Stimulated activated CD8-positive, alpha-beta memory T cell treated with anti-CD3 and anti-CD28 coated beads, Interleukin-7, amount 100 ng/mL, for 24 hours (primary cell): ENCODE measurements at regions not wholly inside any gene's neighbourhood (a gene's known extent, or its start where the extent isn't known, plus 50 kb on each side); places are given as distances from the start of the nearest gene placed in this dataset.

ENCODE experiments used
- DNase-seq: peaks from one replicate; pipeline ENCODE4 v3.0.0-alpha.2; 2020; ENCODE audit warnings: low read depth

DNA sequence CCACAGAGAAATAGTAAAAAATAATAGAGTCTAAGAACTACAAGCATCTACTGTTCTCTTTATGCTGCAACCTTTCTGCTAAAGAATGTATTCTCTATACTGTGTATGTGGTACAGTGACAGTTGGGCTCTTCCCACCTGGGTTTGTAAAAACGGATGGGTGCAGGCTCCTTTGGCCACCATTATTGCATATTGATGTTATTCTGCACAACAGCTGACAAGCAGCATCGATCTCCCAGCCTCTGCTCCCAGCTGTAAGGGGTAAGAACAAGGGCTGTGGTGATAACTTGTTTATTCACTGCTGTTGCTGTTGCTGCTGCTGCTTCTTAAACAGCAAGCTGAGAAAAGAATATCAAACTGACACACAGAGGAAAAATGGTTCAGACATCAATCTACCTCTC is 56.1 kb downstream of the KCNRG start:
- DNase-seq = no peak

GRCh38 chr13:50072676-50073075 is 57.4 kb downstream of the KCNRG start:
- DNase-seq = no peak

DNA sequence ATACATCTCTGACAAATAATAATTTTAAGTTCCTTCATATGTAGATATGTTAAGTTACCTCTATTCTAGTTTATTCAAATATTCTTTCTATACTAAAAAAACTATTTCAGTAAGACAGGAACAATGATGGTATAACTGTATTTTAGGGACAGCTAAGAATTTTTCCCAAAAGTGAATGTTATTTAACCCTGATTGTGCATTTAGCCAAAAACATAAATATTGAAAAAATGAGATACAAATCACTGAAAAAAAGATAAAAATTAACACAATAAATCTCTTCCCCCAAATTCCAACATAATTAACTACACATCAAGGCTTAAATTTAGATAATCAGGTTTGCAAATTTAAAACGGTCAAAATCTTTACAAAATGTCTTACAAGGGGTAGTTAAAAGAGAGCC is 58.1 kb downstream of the KCNRG start:
- DNase-seq = no peak

GRCh38 chr13:50074843-50075242 is 59.6 kb downstream of the KCNRG start:
- DNase-seq = no peak

GRCh38 chr13:50075619-50076097 is 60.4 kb downstream of the KCNRG start:
- DNase-seq = no peak

GRCh38 chr13:50077431-50077830 is 62.2 kb downstream of the KCNRG start:
- no peak for DNase-seq

- no peak for DNase-seq
Observed at GRCh38 chr13:50078231-50078894, 63.1 kb downstream of the KCNRG start.

- no peak for DNase-seq
Observed at GRCh38 chr13:50078895-50079654, 63.8 kb downstream of the KCNRG start.

DNA sequence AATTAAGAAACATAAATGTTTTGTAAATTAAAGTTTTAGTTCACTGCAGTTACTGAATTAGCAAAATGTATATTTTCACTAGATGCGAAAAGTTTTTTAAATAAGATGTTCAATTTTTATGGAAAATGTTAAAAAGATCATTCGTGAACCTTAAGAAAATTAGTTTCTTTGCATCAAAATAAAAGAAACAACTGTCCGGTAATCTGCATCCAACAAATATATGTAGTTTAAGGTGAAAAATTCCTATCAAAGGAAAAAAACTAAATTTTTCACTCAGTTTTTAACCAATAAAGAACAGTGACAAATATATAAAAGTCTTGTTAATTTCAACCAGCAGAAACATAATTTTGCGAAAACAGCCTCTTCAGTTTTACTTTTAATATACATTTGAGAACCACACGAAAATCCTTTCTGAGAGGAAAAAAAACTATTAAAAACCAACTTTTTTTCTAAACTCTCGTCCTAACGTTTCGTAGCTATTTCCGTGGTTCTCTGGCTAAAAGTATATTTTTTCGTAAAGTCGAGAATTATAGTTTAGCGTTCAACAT is 64.5 kb downstream of the KCNRG start:
- no peak for DNase-seq

GRCh38 chr13:50080203-50080910 is 65.1 kb downstream of the KCNRG start:
- no peak for DNase-seq

DNA sequence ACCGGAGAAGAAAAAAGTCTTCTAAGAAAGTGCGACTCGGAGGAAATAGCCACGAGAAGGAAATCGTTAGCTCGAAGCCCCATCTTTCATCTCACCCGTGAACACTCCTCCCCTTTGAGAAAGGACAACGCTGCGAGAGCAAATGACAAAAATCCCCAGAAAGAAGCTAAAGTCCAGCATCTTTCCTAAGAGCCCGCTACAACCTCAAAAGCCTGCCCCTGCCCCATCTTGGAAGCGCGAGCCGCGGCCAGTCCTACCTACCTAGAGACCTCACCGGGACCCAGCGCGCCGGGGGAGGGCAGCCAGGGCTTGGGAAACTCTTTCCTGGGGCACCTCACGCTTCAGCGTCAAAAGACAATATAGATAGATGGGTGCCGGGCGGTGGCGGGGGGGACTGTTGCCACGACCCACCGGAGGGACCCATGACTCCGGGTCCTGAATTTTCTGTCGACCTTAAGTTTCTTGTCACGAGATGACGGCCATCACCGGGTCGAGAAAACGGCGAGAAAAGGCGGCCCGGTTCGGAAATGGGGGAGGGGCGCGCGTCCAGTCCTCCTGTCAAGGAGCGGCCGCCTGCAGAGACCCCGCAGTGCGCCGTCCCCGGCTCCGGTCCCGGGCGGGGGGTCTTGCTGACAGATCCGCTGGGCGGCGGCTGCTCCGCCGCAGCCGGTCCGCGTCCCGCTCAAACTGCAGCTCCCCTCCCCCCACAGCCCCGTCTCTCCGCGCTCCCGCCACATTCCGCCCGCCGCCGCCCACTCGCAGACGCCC is 65.9 kb downstream of the KCNRG start:
- peak; percentile 15 for DNase-seq

DNA sequence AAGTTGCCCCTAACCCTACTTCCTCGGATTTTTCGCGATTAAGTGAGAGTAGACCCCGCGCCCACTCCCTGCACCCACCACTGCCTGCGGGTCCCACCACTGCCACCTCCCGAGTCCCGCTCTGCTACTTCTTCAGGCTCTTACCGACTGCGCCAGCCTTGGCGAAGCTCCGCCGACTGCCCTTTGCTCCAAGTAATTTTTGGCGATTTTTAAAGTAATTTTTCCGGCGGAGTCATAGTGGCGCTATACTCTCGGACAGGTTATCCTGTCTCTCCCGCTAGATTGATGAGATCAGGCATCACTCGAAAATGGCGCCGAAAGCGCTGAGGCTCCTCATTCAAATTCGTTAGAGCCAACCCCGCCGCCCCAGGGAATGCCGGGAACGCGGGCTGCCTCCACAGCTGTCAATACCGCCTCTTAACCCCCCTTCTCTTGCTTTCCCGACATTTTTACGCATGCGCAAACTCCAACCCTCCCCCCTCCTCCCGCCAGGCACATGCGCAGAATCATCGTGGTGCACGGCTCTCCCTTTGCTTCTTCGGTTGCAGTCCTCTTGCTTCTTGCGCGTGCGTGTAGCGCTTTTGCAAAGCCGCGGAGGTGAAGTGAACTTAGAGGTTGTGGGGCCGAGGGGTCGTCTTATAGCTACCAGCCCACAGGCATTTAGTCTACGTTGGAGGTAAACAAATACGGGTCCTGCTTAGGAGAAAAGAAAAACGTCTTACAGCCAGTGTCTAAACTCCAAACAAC is 66.6 kb downstream of the KCNRG start:
- DNase-seq = peak; percentile 97

- DNase-seq = peak; percentile 48
Observed at GRCh38 chr13:50082426-50083281, 67.4 kb downstream of the KCNRG start.

DNA sequence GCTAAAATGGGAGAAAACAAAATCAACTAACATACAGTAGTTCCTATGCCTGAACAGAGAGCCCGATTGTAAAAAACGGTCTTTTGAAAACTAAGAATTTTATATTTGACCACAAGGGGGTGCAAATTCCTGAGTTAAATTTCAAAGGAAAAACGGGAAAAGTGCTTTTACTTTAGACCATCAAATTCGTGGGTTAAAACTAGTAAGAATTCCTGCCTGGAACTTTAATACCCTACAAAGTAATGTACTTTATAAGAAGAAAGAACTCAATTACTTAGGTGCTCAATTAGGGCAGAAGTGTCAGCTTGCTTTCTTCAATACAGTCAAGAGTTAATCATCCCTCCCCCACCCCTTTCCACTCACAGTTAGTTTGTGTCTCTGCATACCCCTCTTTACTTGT is 69.8 kb downstream of the KCNRG start:
- DNase-seq = no peak

DNA sequence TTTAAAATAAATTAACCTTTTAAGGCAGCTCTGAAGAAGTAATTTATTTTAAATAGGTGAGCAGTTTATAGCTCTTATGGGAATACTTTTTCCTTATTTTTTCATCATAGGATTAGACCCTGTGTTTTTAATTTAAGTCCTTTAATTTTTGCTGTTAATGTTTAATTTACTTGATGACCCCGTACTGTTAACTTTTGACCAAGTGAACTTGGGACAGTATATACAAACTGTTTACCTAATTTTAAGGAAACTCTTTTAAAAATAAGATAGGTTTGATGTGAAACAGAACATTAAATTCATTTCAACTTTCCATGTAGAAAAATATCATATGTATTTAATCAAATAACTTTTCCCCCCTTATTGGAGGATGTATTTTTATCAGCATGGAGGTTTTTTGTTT is 74.4 kb downstream of the KCNRG start:
- no peak for DNase-seq

GRCh38 chr13:50090211-50090610 is 75.0 kb downstream of the KCNRG start:
- DNase-seq = no peak

- DNase-seq = no peak
Observed at GRCh38 chr13:50094615-50095293, 79.5 kb downstream of the KCNRG start.

- no peak for DNase-seq
Observed at GRCh38 chr13:50098693-50099092, 83.4 kb downstream of the KCNRG start.

DNA sequence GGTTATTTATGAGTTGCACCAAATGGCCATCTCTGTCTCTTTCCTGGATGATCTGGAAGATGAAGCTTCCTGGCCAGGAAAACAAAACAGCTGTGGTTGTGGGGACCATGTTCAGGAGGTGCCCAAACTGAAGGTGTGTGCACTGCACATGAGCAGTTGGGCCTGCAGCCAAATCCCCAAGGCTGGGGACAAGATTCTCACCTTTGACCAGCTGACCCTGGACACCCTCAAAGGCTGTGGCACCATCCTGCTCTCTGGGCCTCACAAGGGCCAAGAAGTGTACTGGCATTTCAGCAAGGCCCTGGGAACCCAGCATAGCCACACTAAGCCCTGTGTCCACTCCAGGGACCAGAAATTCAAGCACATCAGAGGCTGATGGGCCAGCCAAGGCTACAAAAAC is 84.2 kb downstream of the KCNRG start:
- DNase-seq = no peak

DNA sequence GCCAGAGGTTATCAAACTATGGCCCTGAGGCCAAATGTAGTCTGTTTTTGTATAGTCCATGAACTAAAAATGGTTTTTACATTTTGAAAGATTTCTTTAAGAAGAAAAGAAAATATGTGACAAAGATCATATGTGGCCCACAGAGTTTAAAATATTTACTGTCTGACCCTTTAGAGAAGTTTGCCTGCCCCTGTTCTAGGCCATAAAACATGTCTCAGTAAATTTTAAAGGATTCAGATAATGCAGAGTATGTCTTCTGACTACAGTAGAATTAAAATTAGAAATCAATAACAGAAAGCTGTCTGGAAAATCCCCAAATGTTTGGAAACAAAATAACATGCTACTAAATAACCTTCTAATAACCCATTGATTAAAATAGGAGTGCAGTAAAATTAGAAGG is 86.3 kb downstream of the KCNRG start:
- no peak for DNase-seq
